HG03135 (cell line): ENCODE measurements at regions not wholly inside any gene's neighbourhood (a gene's known extent, or its start where the extent isn't known, plus 50 kb on each side); places are given as distances from the start of the nearest gene placed in this dataset.

Experiments
- ATAC-seq: cut with Tn5 transposase; IDR thresholded peaks from one replicate; pipeline ENCODE4 v1.9.1; 2021; ENCODE audit warnings: mild to moderate bottlenecking, moderate library complexity; ENCODE audit not compliant: unreplicated experiment

DNA sequence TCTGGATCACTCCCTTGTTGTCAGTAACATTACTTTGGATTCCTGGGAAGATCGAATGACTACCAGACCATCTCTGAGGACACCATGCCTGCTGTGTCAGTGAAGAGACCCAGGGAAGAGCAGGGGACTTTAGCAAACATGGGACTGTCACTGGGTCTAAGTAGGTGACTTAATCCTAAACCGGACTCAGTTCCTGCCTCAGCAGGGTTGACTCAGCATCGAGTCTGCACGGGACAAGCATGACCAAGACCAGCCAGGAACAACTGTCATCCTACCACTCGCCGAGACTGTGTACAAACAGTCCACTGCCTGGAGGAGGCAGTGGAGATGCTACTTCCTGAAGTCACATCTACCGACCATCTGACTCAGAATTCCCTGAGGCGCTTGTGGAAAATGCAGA is 53.2 kb upstream of the RAB4A start:
- no peak for ATAC-seq

- ATAC-seq = no peak
These were observed 52.3 kb upstream of the RAB4A start for GRCh38 chr1:229218612-229219025.

DNA sequence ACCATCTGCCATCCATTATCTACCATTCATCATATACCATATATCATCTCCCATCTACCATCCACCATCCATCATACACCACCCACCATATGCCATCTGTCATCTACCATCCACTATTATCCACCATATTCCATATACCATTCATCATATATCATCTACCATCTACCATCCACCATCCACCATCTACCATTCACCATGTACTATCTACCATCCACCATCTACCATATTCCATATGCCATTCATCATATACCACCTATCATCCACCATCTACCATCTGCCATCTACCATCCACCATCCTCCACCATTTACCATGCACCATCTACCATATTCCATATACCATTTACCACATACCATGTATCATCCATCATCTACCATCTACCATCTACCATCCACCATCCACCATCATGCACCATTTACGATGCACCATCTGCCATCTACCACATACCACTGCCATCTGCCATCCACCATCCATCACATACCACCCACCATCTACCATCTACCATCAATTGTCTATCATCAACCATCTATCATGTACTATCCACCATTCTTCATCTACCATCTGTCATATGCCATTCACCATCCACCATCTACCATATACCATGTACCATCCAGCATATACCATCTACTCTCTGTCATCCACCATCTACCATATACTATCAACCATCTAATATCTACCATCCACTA is 50.6 kb upstream of the RAB4A start:
- no peak for ATAC-seq

DNA sequence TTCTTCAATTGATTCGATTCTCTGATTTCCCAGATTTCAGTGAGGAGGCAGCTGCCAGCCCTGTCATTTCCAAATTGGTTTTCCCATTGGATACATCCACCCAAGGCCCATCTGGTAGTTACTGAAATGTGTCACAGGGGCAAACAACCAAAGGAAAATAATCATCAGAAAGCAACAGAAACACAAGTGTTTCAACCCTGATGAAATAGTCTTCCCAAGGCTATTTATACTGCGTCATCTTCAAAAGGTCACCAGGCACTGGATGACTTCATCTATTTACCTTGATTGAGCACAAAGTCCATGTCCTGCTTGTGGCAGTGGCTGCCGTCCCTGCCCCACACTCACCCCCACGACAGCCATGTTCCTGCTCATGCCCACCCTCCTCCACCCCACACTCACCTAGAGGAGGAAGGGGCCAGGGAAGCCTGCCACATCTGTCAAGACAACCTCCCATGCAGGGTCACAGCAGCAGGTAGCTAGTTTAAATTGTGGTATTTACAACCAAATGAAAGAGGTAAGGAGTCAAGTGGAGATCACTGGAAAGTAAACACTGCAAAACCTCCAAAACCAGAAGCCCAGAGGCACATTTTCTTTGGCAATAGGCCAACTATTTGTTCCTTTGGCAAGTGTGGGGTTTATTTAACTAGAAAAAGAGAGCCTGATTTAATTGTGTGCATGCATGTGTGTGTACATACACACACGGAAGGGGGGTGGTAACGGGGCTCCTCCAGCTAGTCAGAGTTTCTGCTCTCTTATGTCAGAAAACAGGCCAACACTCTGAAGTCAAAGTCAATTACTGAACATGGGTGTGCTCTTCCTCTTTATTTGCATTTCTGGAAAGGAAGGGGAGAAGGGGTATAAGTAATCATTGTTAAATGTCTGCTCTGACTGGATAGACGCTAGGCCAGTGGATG is 49.5 kb upstream of the RAB4A start:
- no peak for ATAC-seq
